Smooth muscle cell (in vitro differentiated cells): ENCODE measurements at regions not wholly inside any gene's neighbourhood (a gene's known extent, or its start where the extent isn't known, plus 50 kb on each side); places are given as distances from the start of the nearest gene placed in this dataset.

ENCODE experiments used
- DNase-seq: peaks from one replicate; lab custom pipeline; 2025; ENCODE audit not compliant: unreplicated experiment; lab: John Stamatoyannopoulos, UW
- H2AFZ ChIP-seq: fragments of 200-600 bp; sonication (generic); 2 replicates; pipeline ENCODE4 v1.6.0; 2016; ENCODE audit warnings: antibody characterized with exemption, low read depth, mild to moderate bottlenecking
- H3F3A ChIP-seq: fragments of 200-600 bp; sonication (generic); 2 replicates; pipeline ENCODE4 v1.6.0; 2017; ENCODE audit warnings: antibody characterized with exemption, low read depth
- H3K27ac ChIP-seq: fragments of 200-600 bp; sonication (generic); 2 replicates; pipeline ENCODE4 v1.5.1; 2016; ENCODE audit warnings: low read depth, mild to moderate bottlenecking
- H3K27me3 ChIP-seq: fragments of 200-600 bp; sonication (generic); 2 replicates; pipeline ENCODE4 v1.6.1; 2016; ENCODE audit warnings: low read depth, mild to moderate bottlenecking
- H3K36me3 ChIP-seq: fragments of 200-600 bp; sonication (generic); 2 replicates; pipeline ENCODE4 v1.5.1; 2016; ENCODE audit warnings: low read depth
- H3K4me1 ChIP-seq: fragments of 200-600 bp; sonication (generic); 2 replicates; pipeline ENCODE4 v1.5.1; 2016; ENCODE audit warnings: low read depth
- H3K4me2 ChIP-seq: fragments of 200-600 bp; sonication (generic); 2 replicates; pipeline ENCODE4 v1.6.0; 2016; ENCODE audit warnings: mild to moderate bottlenecking
- H3K4me3 ChIP-seq: fragments of 200-600 bp; sonication (generic); 2 replicates; pipeline ENCODE4 v1.5.1; 2016; ENCODE audit warnings: mild to moderate bottlenecking
- H3K79me2 ChIP-seq: fragments of 200-600 bp; sonication (generic); 2 replicates; pipeline ENCODE4 v1.6.0; 2016; ENCODE audit warnings: low read depth, mild to moderate bottlenecking
- H3K9ac ChIP-seq: fragments of 200-600 bp; sonication (generic); 2 replicates; pipeline ENCODE4 v1.6.0; 2016; ENCODE audit warnings: low read depth
- H3K9me3 ChIP-seq: fragments of 200-600 bp; sonication (generic); replicated peaks from 2 replicates; pipeline ENCODE4 v1.5.1; 2016; ENCODE audit warnings: low read depth
- H4K20me1 ChIP-seq: fragments of 200-600 bp; sonication (generic); 2 replicates; pipeline ENCODE4 v1.6.0; 2016; ENCODE audit warnings: low read depth
- CTCF ChIP-seq: fragments of 200-600 bp; sonication (generic); IDR thresholded peaks from 2 replicates; pipeline ENCODE4 v1.5.1; 2017; ENCODE audit warnings: borderline replicate concordance, mild to moderate bottlenecking, antibody characterized with exemption; ENCODE audit not compliant: insufficient read depth, poor library complexity, severe bottlenecking
- WGBS: methylation state at CpG from one replicate; pipeline ENCODE4 v1.1.7; 2016; ENCODE audit warnings: low lambda C conversion rate; 5-methylcytosine and 5-hydroxymethylcytosine counted together

- no peak for DNase-seq
- H3K9ac ChIP-seq, result no peak overlapping the region
- no peaks in the 10 kb centered on the region for H3K4me1 ChIP-seq
- H3K4me2 ChIP-seq, result no peak overlapping the region
- no peaks in the 10 kb centered on the region for H3K27me3 ChIP-seq
- 96% methylated on average over 3 of the region's 3 CpGs for WGBS
- peaks cover 3% of the 10 kb centered on the region for H3F3A ChIP-seq
- no peak overlapping the region for H3K4me3 ChIP-seq
- no peak for TF ChIP-seq CTCF
- H4K20me1 ChIP-seq, result no peaks in the 10 kb centered on the region
- H3K9me3 ChIP-seq, result no peaks in the 10 kb centered on the region
- no peak overlapping the region for H3K27ac ChIP-seq
- H3K79me2 ChIP-seq, result no peaks in the 10 kb centered on the region
- no peak overlapping the region for H2AFZ ChIP-seq
- no peaks in the 10 kb centered on the region for H3K36me3 ChIP-seq
Measured at GRCh38 chr5:89041976-89042375, 159.0 kb upstream of the MEF2C start.

GRCh38 chr5:89041249-89041779 lies 158.3 kb upstream of the MEF2C start:
- Histone ChIP-seq H3K9ac (no peak overlapping the region), H3K4me2 (no peak overlapping the region), H3K27me3 (no peaks in the 10 kb centered on the region), H4K20me1 (no peaks in the 10 kb centered on the region), H3K79me2 (no peaks in the 10 kb centered on the region), H3K4me1 (no peaks in the 10 kb centered on the region), H3K27ac (no peak overlapping the region), H3F3A (peaks cover 3% of the 10 kb centered on the region), H3K9me3 (no peaks in the 10 kb centered on the region), H3K36me3 (no peaks in the 10 kb centered on the region), H3K4me3 (no peak overlapping the region), H2AFZ (no peak overlapping the region)
- TF ChIP-seq CTCF, result no peak
- WGBS, result 100% methylated on average over 3 of the region's 3 CpGs
- no peak for DNase-seq

- DNase-seq, result no peak
- Histone ChIP-seq H4K20me1 (no peaks in the 10 kb centered on the region), H3F3A (no peaks in the 10 kb centered on the region), H2AFZ (no peak overlapping the region), H3K4me1 (no peaks in the 10 kb centered on the region), H3K27me3 (no peaks in the 10 kb centered on the region), H3K79me2 (no peaks in the 10 kb centered on the region), H3K9me3 (no peaks in the 10 kb centered on the region), H3K9ac (no peak overlapping the region), H3K27ac (no peak overlapping the region), H3K4me3 (no peak overlapping the region), H3K36me3 (no peaks in the 10 kb centered on the region), H3K4me2 (no peak overlapping the region)
- WGBS, result 54% methylated on average over 8 of the region's 8 CpGs
- no peak for TF ChIP-seq CTCF
Measured at GRCh38 chr5:89036704-89037489, 153.9 kb upstream of the MEF2C start.

- Histone ChIP-seq H3K79me2 (no peaks in the 10 kb centered on the region), H4K20me1 (no peaks in the 10 kb centered on the region), H3K9ac (no peak overlapping the region), H2AFZ (no peak overlapping the region), H3K36me3 (no peaks in the 10 kb centered on the region), H3K9me3 (no peaks in the 10 kb centered on the region), H3K27me3 (no peaks in the 10 kb centered on the region), H3K4me2 (no peak overlapping the region), H3K27ac (no peak overlapping the region), H3F3A (no peaks in the 10 kb centered on the region), H3K4me1 (no peaks in the 10 kb centered on the region), H3K4me3 (no peak overlapping the region)
- WGBS, result 93% methylated on average over 6 of the region's 6 CpGs
- no peak for TF ChIP-seq CTCF
- no peak for DNase-seq
Measured at GRCh38 chr5:89036166-89036565, 153.2 kb upstream of the MEF2C start.
